ENCODE measurements at regions not wholly inside any gene's neighbourhood (a gene's known extent, or its start where the extent isn't known, plus 50 kb on each side); places are given as distances from the start of the nearest gene placed in this dataset.

GRCh38 chr5:145340099-145340498, 495.0 kb downstream of the PRELID2 start (continued):
- TF ChIP-seq OSR1 (CRISPR knock-in tag; IDR thresholded peaks at IDR 0.05) = no peak
- TF ChIP-seq TOX (CRISPR knock-in tag; IDR thresholded peaks at IDR 0.05; ENCODE audit: borderline replicate concordance) = no peak

DNA sequence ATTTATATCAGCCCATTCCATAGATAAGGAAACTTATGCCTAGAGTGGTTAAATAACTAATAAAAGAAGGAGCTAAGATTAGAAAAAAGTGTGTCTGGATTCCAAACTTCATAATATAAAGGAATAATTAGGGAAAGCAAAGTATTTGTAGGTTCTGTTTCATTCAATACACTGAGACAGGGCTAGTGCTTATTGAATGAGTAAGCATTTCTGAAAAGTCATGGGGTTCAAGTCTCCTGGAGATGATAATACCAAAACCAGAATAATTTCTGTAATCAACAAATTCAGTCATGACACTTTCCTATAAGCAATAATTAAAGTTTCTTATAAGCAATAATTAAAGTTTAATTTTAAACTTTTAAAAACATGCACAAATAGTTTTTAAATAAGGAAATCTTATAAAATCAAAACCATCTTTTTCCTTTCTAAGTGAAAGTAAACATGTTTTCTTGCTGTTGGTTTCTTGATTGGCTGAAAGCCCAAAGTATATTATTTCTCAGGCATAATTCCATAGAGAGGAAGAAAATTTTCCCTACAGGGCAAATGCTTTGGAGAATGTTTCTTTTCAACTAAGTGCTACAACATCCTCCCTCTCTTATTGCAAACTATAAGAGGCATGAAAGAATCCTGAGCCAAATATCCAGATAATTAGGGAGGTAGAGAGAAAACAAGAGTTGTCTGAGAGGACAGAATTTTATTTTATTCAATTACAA, 510.2 kb downstream of the PRELID2 start:
- TF ChIP-seq ZNF70 (CRISPR knock-in tag; IDR thresholded peaks at IDR 0.05) (no peak), CSDC2 (CRISPR knock-in tag; IDR thresholded peaks at IDR 0.05) (no peak), SNAI2 (CRISPR knock-in tag; IDR thresholded peaks at IDR 0.05) (no peak)
- TF ChIP-seq, protein P1, sequence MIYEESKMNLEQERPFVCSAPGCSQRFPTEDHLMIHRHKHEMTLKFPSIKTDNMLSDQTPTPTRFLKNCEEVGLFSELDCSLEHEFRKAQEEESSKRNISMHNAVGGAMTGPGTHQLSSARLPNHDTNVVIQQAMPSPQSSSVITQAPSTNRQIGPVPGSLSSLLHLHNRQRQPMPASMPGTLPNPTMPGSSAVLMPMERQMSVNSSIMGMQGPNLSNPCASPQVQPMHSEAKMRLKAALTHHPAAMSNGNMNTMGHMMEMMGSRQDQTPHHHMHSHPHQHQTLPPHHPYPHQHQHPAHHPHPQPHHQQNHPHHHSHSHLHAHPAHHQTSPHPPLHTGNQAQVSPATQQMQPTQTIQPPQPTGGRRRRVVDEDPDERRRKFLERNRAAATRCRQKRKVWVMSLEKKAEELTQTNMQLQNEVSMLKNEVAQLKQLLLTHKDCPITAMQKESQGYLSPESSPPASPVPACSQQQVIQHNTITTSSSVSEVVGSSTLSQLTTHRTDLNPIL (CRISPR knock-in tag; IDR thresholded peaks at IDR 0.05; ENCODE audit: low read depth) = no peak
- TF ChIP-seq, protein P2, sequence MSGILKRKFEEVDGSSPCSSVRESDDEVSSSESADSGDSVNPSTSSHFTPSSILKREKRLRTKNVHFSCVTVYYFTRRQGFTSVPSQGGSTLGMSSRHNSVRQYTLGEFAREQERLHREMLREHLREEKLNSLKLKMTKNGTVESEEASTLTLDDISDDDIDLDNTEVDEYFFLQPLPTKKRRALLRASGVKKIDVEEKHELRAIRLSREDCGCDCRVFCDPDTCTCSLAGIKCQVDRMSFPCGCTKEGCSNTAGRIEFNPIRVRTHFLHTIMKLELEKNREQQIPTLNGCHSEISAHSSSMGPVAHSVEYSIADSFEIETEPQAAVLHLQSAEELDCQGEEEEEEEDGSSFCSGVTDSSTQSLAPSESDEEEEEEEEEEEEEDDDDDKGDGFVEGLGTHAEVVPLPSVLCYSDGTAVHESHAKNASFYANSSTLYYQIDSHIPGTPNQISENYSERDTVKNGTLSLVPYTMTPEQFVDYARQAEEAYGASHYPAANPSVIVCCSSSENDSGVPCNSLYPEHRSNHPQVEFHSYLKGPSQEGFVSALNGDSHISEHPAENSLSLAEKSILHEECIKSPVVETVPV (CRISPR knock-in tag; IDR thresholded peaks at IDR 0.05) = no peak
- ATAC-seq = peak; percentile 54

GRCh38 chr5:145324101-145324500, 511.0 kb downstream of the PRELID2 start:
- no peak for ATAC-seq
- TF ChIP-seq ZFP3 (CRISPR knock-in tag; IDR thresholded peaks at IDR 0.05) (no peak), TCF4 (CRISPR knock-in tag; IDR thresholded peaks at IDR 0.05; ENCODE audit: borderline replicate concordance) (no peak), SNAI2 (CRISPR knock-in tag; IDR thresholded peaks at IDR 0.05) (no peak)
- TF ChIP-seq, protein P2 (CRISPR knock-in tag; IDR thresholded peaks at IDR 0.05) = no peak

GRCh38 chr5:145316282-145316681, 518.9 kb downstream of the PRELID2 start:
- TF ChIP-seq CSDC2 (CRISPR knock-in tag; IDR thresholded peaks at IDR 0.05) (no peak), GLIS3 (CRISPR knock-in tag; IDR thresholded peaks at IDR 0.05) (no peak), ZNF565 (CRISPR knock-in tag; conservative IDR thresholded peaks at IDR 0.05; ENCODE audit: low read depth) (no peak), ZFP3 (CRISPR knock-in tag; IDR thresholded peaks at IDR 0.05) (no peak), POU6F1 (CRISPR knock-in tag; IDR thresholded peaks at IDR 0.05; ENCODE audit: borderline replicate concordance, low read depth) (no peak), ARNTL (CRISPR knock-in tag; IDR thresholded peaks at IDR 0.05; ENCODE audit: borderline replicate concordance, low read depth) (no peak), SNAI2 (CRISPR knock-in tag; IDR thresholded peaks at IDR 0.05) (no peak), ESRRG (CRISPR knock-in tag; IDR thresholded peaks at IDR 0.05) (no peak), ISL1 (CRISPR knock-in tag; IDR thresholded peaks at IDR 0.05) (no peak), RARB (CRISPR knock-in tag; IDR thresholded peaks at IDR 0.05) (no peak), OSR1 (CRISPR knock-in tag; IDR thresholded peaks at IDR 0.05) (no peak), TCF4 (CRISPR knock-in tag; IDR thresholded peaks at IDR 0.05; ENCODE audit: borderline replicate concordance) (no peak), ZNF70 (CRISPR knock-in tag; IDR thresholded peaks at IDR 0.05) (no peak), PPARA (CRISPR knock-in tag; IDR thresholded peaks at IDR 0.05; ENCODE audit: borderline replicate concordance) (no peak), ZNF8 (CRISPR knock-in tag; IDR thresholded peaks at IDR 0.05) (no peak), ZC3H10 (CRISPR knock-in tag; IDR thresholded peaks at IDR 0.05) (no peak), TOX (CRISPR knock-in tag; IDR thresholded peaks at IDR 0.05; ENCODE audit: borderline replicate concordance) (no peak)
- TF ChIP-seq, protein P1 (CRISPR knock-in tag; IDR thresholded peaks at IDR 0.05; ENCODE audit: low read depth) = no peak
- TF ChIP-seq, protein P3, sequence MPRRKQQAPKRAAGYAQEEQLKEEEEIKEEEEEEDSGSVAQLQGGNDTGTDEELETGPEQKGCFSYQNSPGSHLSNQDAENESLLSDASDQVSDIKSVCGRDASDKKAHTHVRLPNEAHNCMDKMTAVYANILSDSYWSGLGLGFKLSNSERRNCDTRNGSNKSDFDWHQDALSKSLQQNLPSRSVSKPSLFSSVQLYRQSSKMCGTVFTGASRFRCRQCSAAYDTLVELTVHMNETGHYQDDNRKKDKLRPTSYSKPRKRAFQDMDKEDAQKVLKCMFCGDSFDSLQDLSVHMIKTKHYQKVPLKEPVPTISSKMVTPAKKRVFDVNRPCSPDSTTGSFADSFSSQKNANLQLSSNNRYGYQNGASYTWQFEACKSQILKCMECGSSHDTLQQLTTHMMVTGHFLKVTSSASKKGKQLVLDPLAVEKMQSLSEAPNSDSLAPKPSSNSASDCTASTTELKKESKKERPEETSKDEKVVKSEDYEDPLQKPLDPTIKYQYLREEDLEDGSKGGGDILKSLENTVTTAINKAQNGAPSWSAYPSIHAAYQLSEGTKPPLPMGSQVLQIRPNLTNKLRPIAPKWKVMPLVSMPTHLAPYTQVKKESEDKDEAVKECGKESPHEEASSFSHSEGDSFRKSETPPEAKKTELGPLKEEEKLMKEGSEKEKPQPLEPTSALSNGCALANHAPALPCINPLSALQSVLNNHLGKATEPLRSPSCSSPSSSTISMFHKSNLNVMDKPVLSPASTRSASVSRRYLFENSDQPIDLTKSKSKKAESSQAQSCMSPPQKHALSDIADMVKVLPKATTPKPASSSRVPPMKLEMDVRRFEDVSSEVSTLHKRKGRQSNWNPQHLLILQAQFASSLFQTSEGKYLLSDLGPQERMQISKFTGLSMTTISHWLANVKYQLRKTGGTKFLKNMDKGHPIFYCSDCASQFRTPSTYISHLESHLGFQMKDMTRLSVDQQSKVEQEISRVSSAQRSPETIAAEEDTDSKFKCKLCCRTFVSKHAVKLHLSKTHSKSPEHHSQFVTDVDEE (CRISPR knock-in tag; IDR thresholded peaks at IDR 0.05) = no peak
- TF ChIP-seq, protein P2 (CRISPR knock-in tag; IDR thresholded peaks at IDR 0.05) = no peak
- no peak for ATAC-seq
